Vagina (tissue), 2 donors: ENCODE measurements at regions not wholly inside any gene's neighbourhood (a gene's known extent, or its start where the extent isn't known, plus 50 kb on each side); places are given as distances from the start of the nearest gene placed in this dataset.

ENCODE experiments used
- POLR2A ChIP-seq, 2 donors: fragments of 450-650 bp; IDR thresholded peaks; one replicate each; pipeline ENCODE4 v1.6.1; 2017; ENCODE audit warnings: antibody characterized with exemption in 2 of 2, mild to moderate bottlenecking in 2 of 2, moderate library complexity in 2 of 2
- POLR2AphosphoS5 ChIP-seq, 2 donors: sonication (generic); formaldehyde crosslinking; IDR thresholded peaks; one replicate each; pipeline ENCODE4 v1.9.0; 2017; ENCODE audit warnings: antibody characterized with exemption in 2 of 2, mild to moderate bottlenecking in 2 of 2, low read depth in 1 of 2; ENCODE audit not compliant: insufficient read depth in 1 of 2
- TF ChIP-seq, protein P1 (sequence below), 3 experiments: fragments of 450-650 bp in 2 of 3; fragments of 200-600 bp in 1 of 3; sonication (generic) in 1 of 3; IDR thresholded peaks; one replicate each; pipeline ENCODE4 v1.5.1; 2017 to 2019; ENCODE audit warnings: antibody characterized with exemption in 3 of 3, mild to moderate bottlenecking in 2 of 3, moderate library complexity in 2 of 3

GRCh38 chr5:53261245-53261644, 151.7 kb upstream of the MOCS2 start:
- TF ChIP-seq, protein P1, sequence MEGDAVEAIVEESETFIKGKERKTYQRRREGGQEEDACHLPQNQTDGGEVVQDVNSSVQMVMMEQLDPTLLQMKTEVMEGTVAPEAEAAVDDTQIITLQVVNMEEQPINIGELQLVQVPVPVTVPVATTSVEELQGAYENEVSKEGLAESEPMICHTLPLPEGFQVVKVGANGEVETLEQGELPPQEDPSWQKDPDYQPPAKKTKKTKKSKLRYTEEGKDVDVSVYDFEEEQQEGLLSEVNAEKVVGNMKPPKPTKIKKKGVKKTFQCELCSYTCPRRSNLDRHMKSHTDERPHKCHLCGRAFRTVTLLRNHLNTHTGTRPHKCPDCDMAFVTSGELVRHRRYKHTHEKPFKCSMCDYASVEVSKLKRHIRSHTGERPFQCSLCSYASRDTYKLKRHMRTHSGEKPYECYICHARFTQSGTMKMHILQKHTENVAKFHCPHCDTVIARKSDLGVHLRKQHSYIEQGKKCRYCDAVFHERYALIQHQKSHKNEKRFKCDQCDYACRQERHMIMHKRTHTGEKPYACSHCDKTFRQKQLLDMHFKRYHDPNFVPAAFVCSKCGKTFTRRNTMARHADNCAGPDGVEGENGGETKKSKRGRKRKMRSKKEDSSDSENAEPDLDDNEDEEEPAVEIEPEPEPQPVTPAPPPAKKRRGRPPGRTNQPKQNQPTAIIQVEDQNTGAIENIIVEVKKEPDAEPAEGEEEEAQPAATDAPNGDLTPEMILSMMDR (IDR thresholded peaks at IDR 0.05) = no peak
- TF ChIP-seq POLR2A (IDR thresholded peaks at IDR 0.05) (no peak), POLR2AphosphoS5 (IDR thresholded peaks at IDR 0.05; ENCODE audit: insufficient read depth in 1 of 2, low read depth in 1 of 2) (no peak)
